ENCODE measurements at regions not wholly inside any gene's neighbourhood (a gene's known extent, or its start where the extent isn't known, plus 50 kb on each side); places are given as distances from the start of the nearest gene placed in this dataset.
A peak's percentile ranks its signal among the peaks of the same experiment; 100 is the strongest.
"Not testable (repeated sequence)": the region's sequence is repeated elsewhere in the genome, so short reads cannot be mapped to it uniquely, and the experiment has no call there.

DNA sequence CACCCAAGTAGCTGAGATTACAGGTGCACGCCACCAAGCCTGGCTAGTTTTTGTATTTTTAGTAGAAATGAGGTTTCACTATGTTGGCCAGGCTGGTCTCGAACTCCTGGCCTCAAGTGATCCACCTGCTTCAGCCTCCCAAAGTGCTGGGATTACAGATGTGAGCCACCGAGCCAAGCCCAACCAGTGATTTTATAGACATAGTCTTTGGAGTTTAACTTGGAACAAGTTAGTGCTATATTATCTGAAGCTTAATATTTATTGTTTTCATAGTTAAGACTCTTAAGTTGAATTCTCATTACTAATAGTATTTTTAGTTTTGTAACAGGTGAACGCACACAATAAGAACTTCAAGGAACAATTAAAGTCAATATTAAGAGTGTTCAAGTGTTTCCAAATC lies 122.1 kb downstream of the SPAG6 start:
- Mint-ChIP-seq H3K4me1 (ENCODE audit: unreplicated experiment) (peaks cover 18% of the 10 kb centered on the region), H3K27me3 (peaks cover 23% of the 10 kb centered on the region)
- not testable (repeated sequence) for H3K4me3 Mint-ChIP-seq; DNase-seq (ENCODE audit: extremely low spot score, unreplicated experiment); H3K9me3 Mint-ChIP-seq; H3K27ac Mint-ChIP-seq; H3K36me3 Mint-ChIP-seq

DNA sequence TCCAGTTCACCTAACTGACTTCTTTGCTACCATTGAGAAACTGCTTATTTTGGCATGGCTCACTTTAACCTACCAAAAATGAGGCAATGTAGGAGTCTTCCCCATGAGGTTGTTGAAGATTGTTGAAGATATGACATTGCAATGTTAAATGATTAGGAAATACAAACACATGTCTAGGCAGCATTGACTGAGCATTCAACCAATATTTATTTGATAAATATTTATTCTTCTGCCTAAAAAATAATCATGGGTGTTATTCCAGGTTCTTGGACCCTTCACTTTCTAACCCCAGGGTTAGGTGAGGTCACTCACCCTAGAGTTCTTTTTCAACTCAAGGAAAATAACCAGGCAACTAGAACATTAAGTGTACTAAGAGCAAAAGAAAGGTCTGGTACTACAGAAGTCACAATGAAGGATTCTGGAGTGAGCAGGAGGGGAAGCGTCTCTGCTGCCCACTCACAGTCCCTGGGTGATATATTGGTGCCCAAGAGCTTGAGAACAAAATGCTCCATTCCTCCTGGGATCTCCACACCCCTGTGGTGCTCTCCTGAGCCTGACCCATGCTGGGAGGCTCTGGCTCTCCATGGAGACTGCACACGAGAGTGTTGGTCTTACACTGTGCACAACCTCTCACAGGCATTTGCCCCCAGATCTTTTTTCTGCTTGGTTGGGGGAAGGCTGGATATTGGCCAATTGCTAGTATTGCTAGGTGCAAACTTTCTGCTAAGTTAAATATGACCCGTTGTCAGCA lies 123.4 kb downstream of the SPAG6 start:
- DNase-seq (ENCODE audit: extremely low spot score, unreplicated experiment), result no peak
- H3K27ac Mint-ChIP-seq, result no peak overlapping the region
- no peak overlapping the region for H3K4me3 Mint-ChIP-seq
- H3K27me3 Mint-ChIP-seq, result peaks cover 32% of the 10 kb centered on the region
- no peaks in the 10 kb centered on the region for H3K36me3 Mint-ChIP-seq
- peaks cover 15% of the 10 kb centered on the region for H3K4me1 Mint-ChIP-seq (ENCODE audit: unreplicated experiment)
- no peaks in the 10 kb centered on the region for H3K9me3 Mint-ChIP-seq
- TF ChIP-seq, protein P1, sequence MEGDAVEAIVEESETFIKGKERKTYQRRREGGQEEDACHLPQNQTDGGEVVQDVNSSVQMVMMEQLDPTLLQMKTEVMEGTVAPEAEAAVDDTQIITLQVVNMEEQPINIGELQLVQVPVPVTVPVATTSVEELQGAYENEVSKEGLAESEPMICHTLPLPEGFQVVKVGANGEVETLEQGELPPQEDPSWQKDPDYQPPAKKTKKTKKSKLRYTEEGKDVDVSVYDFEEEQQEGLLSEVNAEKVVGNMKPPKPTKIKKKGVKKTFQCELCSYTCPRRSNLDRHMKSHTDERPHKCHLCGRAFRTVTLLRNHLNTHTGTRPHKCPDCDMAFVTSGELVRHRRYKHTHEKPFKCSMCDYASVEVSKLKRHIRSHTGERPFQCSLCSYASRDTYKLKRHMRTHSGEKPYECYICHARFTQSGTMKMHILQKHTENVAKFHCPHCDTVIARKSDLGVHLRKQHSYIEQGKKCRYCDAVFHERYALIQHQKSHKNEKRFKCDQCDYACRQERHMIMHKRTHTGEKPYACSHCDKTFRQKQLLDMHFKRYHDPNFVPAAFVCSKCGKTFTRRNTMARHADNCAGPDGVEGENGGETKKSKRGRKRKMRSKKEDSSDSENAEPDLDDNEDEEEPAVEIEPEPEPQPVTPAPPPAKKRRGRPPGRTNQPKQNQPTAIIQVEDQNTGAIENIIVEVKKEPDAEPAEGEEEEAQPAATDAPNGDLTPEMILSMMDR (conservative IDR thresholded peaks at IDR 0.05), result no peak

DNA sequence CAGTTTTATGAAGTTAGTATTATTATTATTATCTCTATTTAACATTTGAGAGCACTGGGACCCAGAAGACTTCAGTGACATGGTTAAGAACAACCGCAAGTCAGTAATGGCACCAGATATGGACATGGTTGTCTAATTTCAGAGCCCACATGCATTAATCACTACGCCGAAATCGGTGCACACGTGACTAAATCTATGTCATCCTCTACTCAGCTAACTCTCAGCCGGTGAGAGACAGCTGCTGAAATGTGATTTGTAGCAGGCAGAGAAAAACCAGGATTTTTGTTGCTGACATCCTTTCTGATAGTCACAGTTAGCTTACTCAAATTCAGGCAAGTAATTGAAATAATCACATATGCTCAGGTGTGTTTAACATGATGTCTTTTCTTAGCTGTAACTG lies 127.7 kb downstream of the SPAG6 start:
- no peak overlapping the region for H3K27ac Mint-ChIP-seq
- peaks cover 9% of the 10 kb centered on the region for H3K4me1 Mint-ChIP-seq (ENCODE audit: unreplicated experiment)
- no peaks in the 10 kb centered on the region for H3K36me3 Mint-ChIP-seq
- DNase-seq (ENCODE audit: extremely low spot score, unreplicated experiment), result no peak
- H3K9me3 Mint-ChIP-seq, result no peaks in the 10 kb centered on the region
- no peak overlapping the region for H3K4me3 Mint-ChIP-seq
- peaks cover 66% of the 10 kb centered on the region for H3K27me3 Mint-ChIP-seq
- TF ChIP-seq, protein P1 (conservative IDR thresholded peaks at IDR 0.05), result no peak

DNA sequence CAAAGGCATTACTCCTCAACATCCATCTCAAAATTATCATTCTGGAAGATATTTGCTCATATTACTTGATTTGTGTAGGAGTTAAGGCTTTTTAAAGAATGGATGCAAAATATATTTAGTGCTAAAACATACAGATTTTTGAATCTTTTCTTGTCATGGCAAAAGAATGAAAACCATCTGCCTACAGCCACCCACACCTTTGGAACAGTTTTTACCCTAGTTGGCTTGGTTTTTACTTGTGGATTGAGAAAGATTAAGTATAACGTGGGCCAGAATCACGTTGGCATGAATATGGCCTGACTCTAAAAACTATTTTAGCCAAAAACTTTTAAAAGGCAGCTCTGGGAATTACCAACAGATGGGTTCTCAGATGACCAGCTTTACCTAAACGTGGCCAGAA lies 128.2 kb downstream of the SPAG6 start:
- no peak for DNase-seq (ENCODE audit: extremely low spot score, unreplicated experiment)
- Mint-ChIP-seq H3K27ac (no peak overlapping the region), H3K4me3 (no peak overlapping the region), H3K27me3 (peaks cover 70% of the 10 kb centered on the region), H3K36me3 (no peaks in the 10 kb centered on the region), H3K4me1 (ENCODE audit: unreplicated experiment) (peaks cover 9% of the 10 kb centered on the region), H3K9me3 (no peaks in the 10 kb centered on the region)
- TF ChIP-seq, protein P1 (conservative IDR thresholded peaks at IDR 0.05), result no peak

DNA sequence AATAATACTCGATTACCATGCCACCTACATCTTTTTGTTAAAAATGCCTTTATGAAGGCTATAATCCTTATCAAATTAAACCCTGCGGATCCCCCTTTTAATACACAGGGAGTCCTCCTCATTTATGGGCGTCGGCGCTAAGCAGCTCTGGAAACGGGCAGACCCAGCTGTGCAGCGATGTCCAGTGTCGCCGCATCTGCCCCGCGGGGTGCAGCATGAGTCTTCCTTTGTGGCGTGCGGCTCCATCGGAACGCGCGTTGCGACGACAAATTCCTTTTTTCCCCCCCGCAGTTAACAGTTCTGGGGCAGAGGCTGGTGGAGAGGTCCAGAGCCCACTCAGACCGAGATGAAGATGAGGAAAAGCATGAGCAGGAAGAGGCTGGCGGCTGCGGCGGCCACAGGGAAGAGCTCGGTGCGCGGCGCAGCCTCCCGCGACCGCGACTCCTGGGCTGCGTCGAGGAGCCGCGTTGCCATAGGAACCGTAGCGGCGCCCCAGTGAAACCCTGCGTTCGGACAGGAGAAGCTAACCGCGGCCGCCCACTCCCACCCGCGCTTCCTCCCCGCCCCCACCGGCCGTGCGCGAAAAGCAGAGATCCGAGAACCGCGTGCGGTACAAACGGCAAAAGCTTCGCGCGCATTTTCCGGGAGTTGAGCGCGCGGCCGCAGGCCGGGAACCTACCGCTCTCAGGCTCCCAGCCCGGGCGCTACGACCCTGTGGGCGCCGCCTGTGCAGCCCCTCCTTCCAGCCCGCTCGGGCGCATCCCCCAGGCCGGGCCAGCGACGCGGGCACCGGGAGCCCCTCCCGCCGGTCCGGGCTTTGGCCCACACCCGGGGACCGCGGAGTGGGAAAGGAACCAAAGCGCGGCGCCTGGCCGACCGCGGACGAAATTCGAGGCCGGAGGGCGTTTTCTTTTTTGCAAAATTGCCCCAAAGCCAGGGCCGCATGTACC lies 130.6 kb downstream of the SPAG6 start:
- Mint-ChIP-seq H3K36me3 (no peaks in the 10 kb centered on the region), H3K4me1 (ENCODE audit: unreplicated experiment) (peaks cover 18% of the 10 kb centered on the region), H3K27me3 (peaks cover 82% of the 10 kb centered on the region), H3K4me3 (peak overlapping the region; percentile 93), H3K9me3 (no peaks in the 10 kb centered on the region), H3K27ac (peak overlapping the region; percentile 50)
- TF ChIP-seq, protein P1 (conservative IDR thresholded peaks at IDR 0.05), result no peak
- DNase-seq (ENCODE audit: extremely low spot score, unreplicated experiment), result no peak
